Adipocyte (in vitro differentiated cells): ENCODE measurements at regions not wholly inside any gene's neighbourhood (a gene's known extent, or its start where the extent isn't known, plus 50 kb on each side); places are given as distances from the start of the nearest gene placed in this dataset.
"Not testable (repeated sequence)": the region's sequence is repeated elsewhere in the genome, so short reads cannot be mapped to it uniquely, and the experiment has no call there.

Experiments used
- DNase-seq: peaks from one replicate; pipeline ENCODE4 v3.0.0-alpha.2; 2015; ENCODE audit warnings: low read depth
- H3K27me3 ChIP-seq: replicated peaks from 2 replicates; pipeline ENCODE4 v1.7.0; 2013; ENCODE audit warnings: mild to moderate bottlenecking, low read length, moderate library complexity; ENCODE audit not compliant: control insufficient read depth, insufficient read depth
- H3K36me3 ChIP-seq: 2 replicates; pipeline ENCODE4 v1.7.0; 2013; ENCODE audit warnings: low read length, mild to moderate bottlenecking, moderate library complexity; ENCODE audit not compliant: control insufficient read depth, insufficient read depth, severe bottlenecking
- H3K4me1 ChIP-seq: 2 replicates; pipeline ENCODE4 v1.7.0; 2013; ENCODE audit warnings: mild to moderate bottlenecking, low read length, moderate library complexity; ENCODE audit not compliant: control insufficient read depth, insufficient read depth
- H3K4me3 ChIP-seq: 2 replicates; pipeline ENCODE4 v1.7.0; 2013; ENCODE audit warnings: mild to moderate bottlenecking, low read length, moderate library complexity
- H3K9ac ChIP-seq: 2 replicates; pipeline ENCODE4 v1.7.0; 2013; ENCODE audit warnings: mild to moderate bottlenecking, low read length, moderate library complexity
- H3K9me3 ChIP-seq: 2 replicates; pipeline ENCODE4 v1.7.0; 2013; ENCODE audit warnings: mild to moderate bottlenecking, low read length, moderate library complexity; ENCODE audit not compliant: control insufficient read depth

GRCh38 chr12:84128117-84128991 is 784.2 kb downstream of the SLC6A15 start:
- Histone ChIP-seq H3K27me3 (no peaks in the 10 kb centered on the region), H3K36me3 (no peaks in the 10 kb centered on the region), H3K9me3 (no peaks in the 10 kb centered on the region), H3K4me3 (no peak overlapping the region), H3K9ac (no peak overlapping the region), H3K4me1 (peaks cover 5% of the 10 kb centered on the region)
- no peak for DNase-seq

DNA sequence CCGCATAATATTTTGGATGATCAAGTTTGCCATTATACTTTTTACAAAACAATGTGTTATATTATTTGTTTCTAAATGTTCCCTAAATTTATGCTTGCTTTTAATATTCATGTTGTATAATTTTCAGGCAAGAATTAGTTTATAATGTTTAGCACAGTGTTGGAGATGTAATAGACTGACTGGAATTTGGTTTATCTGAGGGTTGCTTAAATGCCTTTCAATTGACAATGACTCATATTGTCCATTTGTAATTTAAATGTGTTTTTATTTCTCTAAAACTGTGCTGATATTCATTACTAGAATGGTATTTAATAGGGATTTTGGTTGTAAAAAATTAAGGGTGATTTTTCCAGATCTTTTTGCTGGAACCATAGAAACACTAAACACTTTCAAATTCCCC is 788.4 kb downstream of the SLC6A15 start:
- Histone ChIP-seq H3K36me3 (no peaks in the 10 kb centered on the region), H3K4me1 (no peaks in the 10 kb centered on the region), H3K9ac (no peak overlapping the region), H3K27me3 (no peaks in the 10 kb centered on the region), H3K9me3 (no peaks in the 10 kb centered on the region), H3K4me3 (no peak overlapping the region)
- no peak for DNase-seq

GRCh38 chr12:84117190-84117589 is 795.4 kb downstream of the SLC6A15 start:
- Histone ChIP-seq H3K4me3 (no peak overlapping the region), H3K36me3 (no peaks in the 10 kb centered on the region), H3K9ac (no peak overlapping the region), H3K9me3 (no peaks in the 10 kb centered on the region), H3K27me3 (no peaks in the 10 kb centered on the region), H3K4me1 (no peaks in the 10 kb centered on the region)
- no peak for DNase-seq

GRCh38 chr12:84113666-84114065 is 798.9 kb downstream of the SLC6A15 start:
- no peak overlapping the region for H3K9ac ChIP-seq
- H3K4me3 ChIP-seq, result no peak overlapping the region
- no peaks in the 10 kb centered on the region for H3K4me1 ChIP-seq
- no peaks in the 10 kb centered on the region for H3K9me3 ChIP-seq
- no peaks in the 10 kb centered on the region for H3K36me3 ChIP-seq
- no peak for DNase-seq
- no peaks in the 10 kb centered on the region for H3K27me3 ChIP-seq

- H3K9me3 ChIP-seq, result peaks cover 21% of the 10 kb centered on the region
- H3K4me3 ChIP-seq, H3K36me3 ChIP-seq, DNase-seq, H3K27me3 ChIP-seq, H3K9ac ChIP-seq, H3K4me1 ChIP-seq: not testable (repeated sequence)
These were observed 808.7 kb downstream of the SLC6A15 start for GRCh38 chr12:84103886-84104285.

GRCh38 chr12:84101963-84102362 is 810.6 kb downstream of the SLC6A15 start:
- H3K4me3 ChIP-seq, H3K9ac ChIP-seq, H3K4me1 ChIP-seq, H3K27me3 ChIP-seq, DNase-seq, H3K36me3 ChIP-seq: not testable (repeated sequence)
- peaks cover 21% of the 10 kb centered on the region for H3K9me3 ChIP-seq

DNA sequence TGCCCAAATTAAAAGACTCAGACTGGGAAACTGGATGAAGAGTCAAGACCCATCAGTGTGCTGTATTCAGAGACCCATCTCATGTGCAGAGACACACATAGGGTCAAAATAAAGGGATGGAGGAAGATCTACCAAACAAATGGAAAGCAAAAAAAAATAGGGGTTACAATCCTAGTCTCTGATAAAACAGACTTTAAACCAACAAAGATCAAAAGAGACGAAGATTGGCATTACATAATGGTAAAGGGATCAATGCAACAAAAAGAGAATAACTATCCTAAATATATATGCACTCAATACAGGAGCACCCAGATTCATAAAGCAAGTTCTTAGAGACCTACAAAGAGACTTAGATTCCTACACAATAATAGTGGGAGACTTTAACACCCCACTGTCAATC is 813.0 kb downstream of the SLC6A15 start:
- peaks cover 21% of the 10 kb centered on the region for H3K9me3 ChIP-seq
- not testable (repeated sequence) for H3K27me3 ChIP-seq, H3K9ac ChIP-seq, H3K4me1 ChIP-seq, DNase-seq, H3K36me3 ChIP-seq, H3K4me3 ChIP-seq

DNA sequence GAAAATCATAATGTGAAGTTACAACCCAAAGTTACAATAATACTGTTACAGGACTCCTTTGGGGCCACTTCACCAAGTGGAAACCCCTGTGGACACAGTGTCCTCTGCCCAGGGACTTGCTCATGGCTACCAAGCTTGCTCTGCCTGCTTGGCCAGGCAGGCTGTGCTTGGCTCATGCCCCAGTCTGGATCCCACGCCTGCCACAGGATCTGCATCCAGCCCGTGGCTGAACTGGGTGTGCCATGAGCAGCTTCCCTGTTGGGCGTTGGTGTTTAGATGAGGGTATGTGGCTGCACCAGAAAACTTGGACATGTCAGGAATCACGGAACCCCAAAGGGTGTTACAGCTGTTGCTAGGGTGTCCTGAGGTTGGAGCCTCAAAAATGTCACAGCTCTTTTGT is 820.9 kb downstream of the SLC6A15 start:
- Histone ChIP-seq H3K4me1 (peaks cover 5% of the 10 kb centered on the region), H3K27me3 (no peaks in the 10 kb centered on the region), H3K9me3 (no peaks in the 10 kb centered on the region), H3K4me3 (no peak overlapping the region), H3K9ac (no peak overlapping the region), H3K36me3 (no peaks in the 10 kb centered on the region)
- no peak for DNase-seq

DNA sequence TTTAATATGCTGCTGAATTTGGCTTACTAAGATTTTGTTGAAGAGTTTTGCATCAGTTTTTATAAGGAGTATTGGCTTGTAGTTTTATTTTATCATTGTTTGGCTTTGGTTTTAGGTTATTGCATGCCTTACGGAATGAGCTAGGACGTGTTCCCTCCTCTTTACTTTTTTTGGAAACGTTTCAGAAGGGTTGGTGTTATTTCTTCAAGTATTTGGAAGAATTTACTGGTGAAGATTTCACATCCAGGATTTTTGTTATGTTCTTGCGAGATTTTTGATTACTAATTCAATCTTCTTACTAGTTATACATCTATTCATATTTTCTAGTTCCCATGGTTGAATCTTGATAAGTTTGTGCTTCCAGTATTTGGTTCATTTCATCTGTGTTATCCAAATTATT is 823.2 kb downstream of the SLC6A15 start:
- Histone ChIP-seq H3K9me3 (no peaks in the 10 kb centered on the region), H3K9ac (no peak overlapping the region), H3K4me1 (peaks cover 5% of the 10 kb centered on the region), H3K4me3 (no peak overlapping the region), H3K27me3 (no peaks in the 10 kb centered on the region), H3K36me3 (no peaks in the 10 kb centered on the region)
- DNase-seq, result no peak

- Histone ChIP-seq H3K36me3 (no peaks in the 10 kb centered on the region), H3K9me3 (no peaks in the 10 kb centered on the region), H3K9ac (no peak overlapping the region), H3K4me3 (no peak overlapping the region), H3K4me1 (peaks cover 5% of the 10 kb centered on the region), H3K27me3 (no peaks in the 10 kb centered on the region)
- peak; percentile 25 for DNase-seq
These were observed 827.6 kb downstream of the SLC6A15 start for GRCh38 chr12:84085046-84085445.

- no peak for DNase-seq
- Histone ChIP-seq H3K4me3 (peak overlapping the region; percentile 28), H3K9ac (peak overlapping the region; percentile 33), H3K27me3 (no peaks in the 10 kb centered on the region), H3K4me1 (peaks cover 24% of the 10 kb centered on the region), H3K36me3 (no peaks in the 10 kb centered on the region), H3K9me3 (no peaks in the 10 kb centered on the region)
These were observed 833.0 kb downstream of the SLC6A15 start for GRCh38 chr12:84079626-84080025.

DNA sequence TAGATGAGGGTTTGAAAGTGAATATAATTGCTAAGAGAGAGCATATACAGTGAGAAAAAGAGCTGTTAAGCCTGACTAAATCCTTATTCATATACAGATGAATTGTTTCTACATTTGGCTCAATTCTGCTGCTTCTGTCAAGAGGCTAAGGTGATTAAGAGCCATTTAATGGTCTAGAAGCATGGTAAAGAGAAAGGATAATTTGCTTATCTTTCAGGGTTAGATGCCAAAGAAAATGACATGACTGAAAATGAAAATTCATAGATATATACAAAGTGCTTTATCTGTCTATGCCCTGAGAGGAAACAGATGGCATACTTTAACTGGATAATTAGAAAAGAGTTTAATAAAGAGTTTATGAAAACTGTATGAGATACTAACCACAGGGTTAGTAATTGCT is 834.9 kb downstream of the SLC6A15 start:
- no peak for DNase-seq
- no peaks in the 10 kb centered on the region for H3K27me3 ChIP-seq
- no peak overlapping the region for H3K9ac ChIP-seq
- no peaks in the 10 kb centered on the region for H3K9me3 ChIP-seq
- H3K36me3 ChIP-seq, result no peaks in the 10 kb centered on the region
- H3K4me1 ChIP-seq, result peaks cover 24% of the 10 kb centered on the region
- no peak overlapping the region for H3K4me3 ChIP-seq
